KOPT-K1 (cell line): ENCODE measurements at regions not wholly inside any gene's neighbourhood (a gene's known extent, or its start where the extent isn't known, plus 50 kb on each side); places are given as distances from the start of the nearest gene placed in this dataset.

Experiments
- H3K27ac ChIP-seq: fragments of 200-600 bp; sonication (generic); 2 replicates; pipeline ENCODE4 v1.5.1; 2016; ENCODE audit warnings: antibody characterized with exemption, mild to moderate bottlenecking, low read depth, low read length; ENCODE audit not compliant: poor library complexity, severe bottlenecking
- H3K36me3 ChIP-seq: fragments of 200-600 bp; sonication (generic); 2 replicates; pipeline ENCODE4 v1.5.1; 2017; ENCODE audit warnings: antibody characterized with exemption, mild to moderate bottlenecking, low read length, moderate library complexity; ENCODE audit not compliant: insufficient read depth
- H3K9me3 ChIP-seq: fragments of 200-600 bp; sonication (generic); 2 replicates; pipeline ENCODE4 v1.5.1; 2017; ENCODE audit warnings: antibody characterized with exemption, low read length, mild to moderate bottlenecking; ENCODE audit not compliant: insufficient read depth, poor library complexity, severe bottlenecking

DNA sequence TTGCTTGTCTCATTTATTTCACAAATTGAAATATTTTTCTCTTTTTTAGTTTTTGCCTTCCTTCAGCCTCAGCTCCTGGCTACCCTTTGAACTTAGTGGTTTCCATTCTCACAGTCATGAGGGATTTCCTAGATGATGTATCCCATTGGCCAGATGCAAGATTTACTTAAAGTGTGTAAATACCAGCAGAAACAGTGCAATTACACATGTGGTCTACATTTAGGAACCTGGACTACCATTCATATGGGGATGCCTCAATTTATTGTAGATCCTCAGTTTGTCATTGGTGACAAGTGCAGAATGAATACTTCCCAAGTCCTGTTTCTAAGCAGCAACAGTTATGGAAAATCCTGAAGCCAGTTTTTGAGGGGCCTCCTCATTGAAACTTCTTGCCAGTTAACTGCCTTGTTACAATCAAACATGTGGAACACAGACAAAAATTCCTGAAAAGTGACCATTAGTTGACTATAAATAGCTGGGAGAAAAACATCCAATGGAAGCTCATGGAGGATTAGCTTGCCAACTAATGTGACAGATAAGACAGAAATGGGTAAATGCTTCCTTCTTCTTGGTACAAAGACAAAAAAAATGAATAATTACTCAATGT lies 113.6 kb upstream of the FER start:
- H3K36me3 ChIP-seq: no peaks in the 10 kb centered on the region
- H3K27ac ChIP-seq: no peak overlapping the region

GRCh38 chr5:108629779-108630528 lies 117.7 kb upstream of the FER start:
- Histone ChIP-seq H3K27ac (no peak overlapping the region), H3K36me3 (no peaks in the 10 kb centered on the region), H3K9me3 (no peaks in the 10 kb centered on the region)

More for the DNA sequence above, 113.6 kb upstream of the FER start:
- H3K9me3 ChIP-seq: no peaks in the 10 kb centered on the region

- no peak overlapping the region for H3K27ac ChIP-seq
- H3K36me3 ChIP-seq: no peaks in the 10 kb centered on the region
- no peaks in the 10 kb centered on the region for H3K9me3 ChIP-seq
Measured at GRCh38 chr5:108625654-108626053, 122.0 kb upstream of the FER start.

DNA sequence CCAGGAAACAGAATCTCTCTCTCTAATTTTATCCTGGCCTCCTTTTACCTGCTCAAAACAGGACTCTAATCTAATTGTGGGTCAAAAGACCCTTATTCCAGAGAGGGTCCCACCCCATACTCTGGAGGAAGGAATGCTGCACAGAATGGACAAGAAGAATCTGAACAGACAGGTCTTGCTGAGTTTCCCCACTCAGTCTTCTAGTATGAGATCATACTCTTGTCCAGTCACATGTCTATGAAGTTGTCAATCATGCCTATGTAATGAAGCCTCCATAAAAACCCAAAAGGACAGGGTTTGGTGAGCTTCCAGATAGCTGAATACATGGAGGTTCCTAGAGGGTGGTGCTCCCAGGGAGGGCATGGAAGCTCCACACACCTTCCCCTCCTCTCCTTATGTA lies 123.9 kb upstream of the FER start:
- no peaks in the 10 kb centered on the region for H3K9me3 ChIP-seq
- no peak overlapping the region for H3K27ac ChIP-seq

DNA sequence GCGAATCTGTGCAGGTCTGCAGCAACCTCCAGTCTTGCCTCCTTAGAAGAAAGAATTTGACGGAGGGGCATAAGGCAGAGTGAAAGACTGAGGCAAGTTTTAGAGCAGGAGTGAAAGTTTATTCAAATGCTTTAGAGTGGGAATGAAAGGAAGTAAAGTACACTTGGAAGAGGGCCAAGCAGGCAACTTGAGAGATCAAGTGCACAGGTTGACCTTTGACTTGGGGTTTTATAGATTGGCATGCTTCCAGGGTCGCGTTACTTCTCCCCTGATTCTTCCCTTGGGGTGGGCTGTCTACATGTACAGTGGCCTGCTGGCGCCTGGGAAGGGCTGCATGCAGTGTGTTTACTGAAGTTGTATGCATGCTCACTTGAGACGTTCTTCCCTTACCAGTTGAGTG lies 127.2 kb upstream of the FER start:
- no peaks in the 10 kb centered on the region for H3K9me3 ChIP-seq
- no peaks in the 10 kb centered on the region for H3K36me3 ChIP-seq
- no peak overlapping the region for H3K27ac ChIP-seq

More for the DNA sequence above, 123.9 kb upstream of the FER start:
- H3K36me3 ChIP-seq: no peaks in the 10 kb centered on the region

GRCh38 chr5:108619815-108620214 lies 127.9 kb upstream of the FER start:
- H3K36me3 ChIP-seq: no peaks in the 10 kb centered on the region
- H3K9me3 ChIP-seq: no peaks in the 10 kb centered on the region
- H3K27ac ChIP-seq: no peak overlapping the region

DNA sequence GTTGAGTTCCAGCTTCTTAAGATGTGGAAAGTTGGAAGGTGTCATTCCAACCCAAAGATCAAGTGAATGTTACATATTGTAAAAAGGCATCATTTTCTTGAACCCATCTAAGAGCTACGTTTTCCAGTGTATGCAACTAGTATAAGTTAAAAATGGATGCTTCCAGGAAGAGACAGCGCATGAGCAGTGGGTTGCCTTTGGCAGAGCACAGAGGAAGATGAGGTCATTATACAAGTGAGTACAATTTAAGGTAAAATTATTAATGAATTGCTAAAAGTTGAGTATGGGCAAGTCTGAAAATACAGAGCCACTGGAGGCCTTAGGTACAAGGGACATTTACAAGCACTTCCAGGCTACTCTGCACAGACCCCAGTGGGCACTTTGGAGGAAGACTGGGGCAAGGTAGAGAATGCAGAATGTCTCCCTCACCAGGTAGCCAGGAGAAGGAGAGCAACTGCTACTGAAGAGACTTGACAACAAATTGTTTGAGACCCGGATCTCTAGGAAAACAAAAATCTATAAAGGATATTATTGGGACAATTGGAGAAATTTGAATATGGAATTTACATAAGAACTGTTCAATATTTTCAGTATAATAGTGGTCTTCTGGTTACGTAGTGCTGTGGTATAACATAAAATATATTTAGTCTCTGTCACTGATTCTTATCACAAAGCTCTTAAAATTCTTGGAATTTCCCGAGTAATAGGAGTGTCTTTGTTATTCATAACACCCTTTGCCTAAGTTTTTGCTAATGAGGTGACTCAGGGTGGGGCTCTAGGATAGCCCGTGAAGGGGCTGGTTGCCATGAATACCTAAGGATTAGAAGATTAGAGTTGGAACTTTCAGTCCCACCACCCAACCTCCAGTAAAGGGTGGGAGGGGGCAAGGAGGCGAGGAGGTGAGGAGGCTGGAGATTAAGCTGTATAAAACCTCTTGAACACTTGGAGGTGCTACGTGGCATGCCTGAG lies 129.9 kb upstream of the FER start:
- no peak overlapping the region for H3K27ac ChIP-seq

GRCh38 chr5:108615216-108615615 lies 132.5 kb upstream of the FER start:
- Histone ChIP-seq H3K36me3 (no peaks in the 10 kb centered on the region), H3K27ac (no peak overlapping the region), H3K9me3 (peaks cover 17% of the 10 kb centered on the region)

More for the DNA sequence above, 129.9 kb upstream of the FER start:
- peaks cover 11% of the 10 kb centered on the region for H3K9me3 ChIP-seq
- H3K36me3 ChIP-seq: no peaks in the 10 kb centered on the region

- Histone ChIP-seq H3K27ac (no peak overlapping the region), H3K36me3 (no peaks in the 10 kb centered on the region), H3K9me3 (peaks cover 3% of the 10 kb centered on the region)
Measured at GRCh38 chr5:108607421-108607820, 140.3 kb upstream of the FER start.

DNA sequence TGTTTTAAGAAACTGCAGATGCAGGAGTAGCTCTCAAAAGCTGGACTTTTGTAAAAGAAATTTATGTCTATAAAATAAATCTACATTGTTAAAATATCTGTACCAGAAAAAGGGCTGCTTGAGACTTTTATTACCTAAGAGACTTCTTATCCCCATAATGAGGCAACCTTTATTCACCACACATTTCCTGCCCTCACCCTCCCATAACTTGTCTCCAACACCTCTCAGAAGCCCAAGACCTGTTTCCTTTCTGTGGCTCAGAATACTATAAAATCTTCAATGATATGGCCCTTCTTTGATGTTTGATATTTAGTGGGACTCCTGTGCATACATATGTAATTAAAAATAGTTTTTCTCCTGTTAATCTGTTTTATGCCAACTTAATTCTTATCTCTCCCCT lies 141.5 kb upstream of the FER start:
- H3K36me3 ChIP-seq: no peaks in the 10 kb centered on the region
- no peaks in the 10 kb centered on the region for H3K9me3 ChIP-seq
- H3K27ac ChIP-seq: no peak overlapping the region

DNA sequence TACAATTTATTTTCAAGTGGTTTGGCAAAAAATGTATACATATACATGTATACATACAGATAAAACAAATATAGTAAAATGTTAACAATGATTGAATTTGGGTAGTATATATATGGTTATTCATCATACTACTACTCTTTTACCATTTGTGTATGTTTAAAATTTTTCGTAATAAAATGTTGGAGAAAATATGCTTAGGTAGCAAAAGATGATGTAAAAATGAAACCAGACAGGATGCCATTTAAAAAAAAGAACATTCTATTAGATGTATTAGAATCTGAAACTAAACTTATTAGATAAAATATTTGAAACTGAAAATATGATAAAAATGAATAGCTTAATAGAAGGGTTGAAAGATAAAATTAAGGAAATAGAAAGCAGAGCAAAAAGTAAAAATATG lies 144.9 kb upstream of the FER start:
- H3K27ac ChIP-seq: no peak overlapping the region
- no peaks in the 10 kb centered on the region for H3K9me3 ChIP-seq
- no peaks in the 10 kb centered on the region for H3K36me3 ChIP-seq

DNA sequence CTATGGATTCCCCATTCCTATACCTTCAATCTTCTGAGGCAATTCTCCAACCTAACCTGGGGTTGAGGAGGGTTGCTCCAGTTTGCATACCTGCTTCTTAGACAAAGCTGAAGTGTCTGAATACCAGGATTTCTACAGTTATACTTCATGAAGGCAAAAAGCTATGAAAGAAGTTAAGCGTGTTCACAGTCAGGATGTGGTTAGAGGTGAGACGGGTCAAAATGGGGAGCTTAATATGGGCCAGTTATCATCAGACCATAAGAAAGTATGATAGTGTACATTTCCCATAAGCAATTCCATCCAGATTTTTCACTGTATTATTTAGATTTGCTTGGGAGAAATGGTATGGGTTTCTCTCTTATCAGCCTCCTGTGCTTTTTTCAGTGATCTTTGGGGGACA lies 156.9 kb upstream of the FER start:
- Histone ChIP-seq H3K27ac (no peak overlapping the region), H3K36me3 (no peaks in the 10 kb centered on the region), H3K9me3 (peaks cover 3% of the 10 kb centered on the region)

- Histone ChIP-seq H3K9me3 (peaks cover 3% of the 10 kb centered on the region), H3K27ac (no peak overlapping the region)
Measured at GRCh38 chr5:108588323-108588722, 159.4 kb upstream of the FER start.

GRCh38 chr5:108587821-108588220 lies 159.9 kb upstream of the FER start:
- Histone ChIP-seq H3K27ac (no peak overlapping the region), H3K9me3 (peaks cover 3% of the 10 kb centered on the region), H3K36me3 (no peaks in the 10 kb centered on the region)

More at GRCh38 chr5:108588323-108588722, 159.4 kb upstream of the FER start:
- H3K36me3 ChIP-seq: no peaks in the 10 kb centered on the region

DNA sequence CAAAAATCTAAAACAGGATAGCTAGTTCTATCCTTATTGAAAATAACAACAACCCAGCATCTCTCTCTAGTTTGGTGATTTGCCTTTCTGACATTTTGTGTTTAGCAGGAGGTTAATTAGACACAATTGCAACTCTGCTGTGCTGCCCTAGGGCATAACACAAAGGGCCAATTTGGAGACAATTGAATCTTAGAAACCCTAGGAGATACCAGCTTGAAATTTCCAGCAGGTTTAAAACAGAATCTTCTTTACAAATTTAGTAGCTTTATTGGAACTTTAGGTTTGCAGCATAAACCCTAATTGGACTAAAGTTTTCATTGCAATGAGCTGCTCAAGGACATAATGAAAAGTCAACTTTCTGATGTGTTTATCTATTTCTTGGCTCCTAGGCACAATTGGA lies 166.7 kb upstream of the FER start:
- Histone ChIP-seq H3K27ac (no peak overlapping the region), H3K36me3 (no peaks in the 10 kb centered on the region), H3K9me3 (peaks cover 10% of the 10 kb centered on the region)
